ENCODE measurements at regions not wholly inside any gene's neighbourhood (a gene's known extent, or its start where the extent isn't known, plus 50 kb on each side); places are given as distances from the start of the nearest gene placed in this dataset.

- Histone ChIP-seq H3K9me3 (peaks cover 20% of the 10 kb centered on the region), H3K36me3 (ENCODE audit: control insufficient read depth, insufficient read depth, low read length) (no peaks in the 10 kb centered on the region), H3K4me3 (ENCODE audit: low read depth, low read length) (no peak overlapping the region), H3K27me3 (replicated peaks; ENCODE audit: control insufficient read depth, insufficient read depth, low read length) (no peaks in the 10 kb centered on the region), H3K4me1 (no peaks in the 10 kb centered on the region)
- no TSS peak for BruUV-seq (replicated peaks)
- ChIA-PET POLR2A (no interaction called here), CTCF (no interaction called here)
- Mint-ChIP-seq H3K27me3 (ENCODE audit: insufficient read depth, unreplicated experiment) (no peaks in the 10 kb centered on the region), H3K36me3 (ENCODE audit: insufficient read depth, unreplicated experiment) (no peaks in the 10 kb centered on the region), H3K27ac (ENCODE audit: unreplicated experiment) (no peak overlapping the region), H3K4me3 (ENCODE audit: unreplicated experiment) (no peak overlapping the region), H3K4me1 (ENCODE audit: low read depth, unreplicated experiment) (no peaks in the 10 kb centered on the region), H3K9me3 (ENCODE audit: unreplicated experiment) (peaks cover 20% of the 10 kb centered on the region)
- no peak for DNase-seq
- intact Hi-C loops (cut with micrococcal nuclease; ENCODE audit: unreplicated experiment): no loop called here
- no peak for TF ChIP-seq CTCF (IDR thresholded peaks at IDR 0.05; ENCODE audit: insufficient read depth in 1 of 2, low read depth in 1 of 2, low read length in 1 of 2, severe bottlenecking in 1 of 2, unreplicated experiment in 1 of 2)
Measured at GRCh38 chr3:191702121-191702520, 241.2 kb downstream of the PYDC2 start.

GRCh38 chr3:191707817-191708216 is 246.9 kb downstream of the PYDC2 start:
- BruUV-seq (replicated peaks): no TSS peak
- intact Hi-C loops (cut with micrococcal nuclease; ENCODE audit: unreplicated experiment): no loop called here
- H3K27me3 ChIP-seq (replicated peaks; ENCODE audit: control insufficient read depth, insufficient read depth, low read length): no peaks in the 10 kb centered on the region
- Mint-ChIP-seq H3K4me1 (ENCODE audit: low read depth, unreplicated experiment) (no peaks in the 10 kb centered on the region), H3K27ac (ENCODE audit: unreplicated experiment) (no peak overlapping the region), H3K4me3 (ENCODE audit: unreplicated experiment) (no peak overlapping the region), H3K9me3 (ENCODE audit: unreplicated experiment) (peaks cover 10% of the 10 kb centered on the region), H3K36me3 (ENCODE audit: insufficient read depth, unreplicated experiment) (no peaks in the 10 kb centered on the region), H3K27me3 (ENCODE audit: insufficient read depth, unreplicated experiment) (no peaks in the 10 kb centered on the region)
- DNase-seq: no peak
- ChIA-PET CTCF (no interaction called here), POLR2A (no interaction called here)
- no peaks in the 10 kb centered on the region for H3K4me1 ChIP-seq
- no peak overlapping the region for H3K4me3 ChIP-seq (ENCODE audit: low read depth, low read length)
- H3K9me3 ChIP-seq: peaks cover 3% of the 10 kb centered on the region; the same call in 1 of the 2 replicates
- no peaks in the 10 kb centered on the region for H3K36me3 ChIP-seq (ENCODE audit: control insufficient read depth, insufficient read depth, low read length)
- TF ChIP-seq CTCF (IDR thresholded peaks at IDR 0.05; ENCODE audit: insufficient read depth in 1 of 2, low read depth in 1 of 2, low read length in 1 of 2, severe bottlenecking in 1 of 2, unreplicated experiment in 1 of 2): no peak

DNA sequence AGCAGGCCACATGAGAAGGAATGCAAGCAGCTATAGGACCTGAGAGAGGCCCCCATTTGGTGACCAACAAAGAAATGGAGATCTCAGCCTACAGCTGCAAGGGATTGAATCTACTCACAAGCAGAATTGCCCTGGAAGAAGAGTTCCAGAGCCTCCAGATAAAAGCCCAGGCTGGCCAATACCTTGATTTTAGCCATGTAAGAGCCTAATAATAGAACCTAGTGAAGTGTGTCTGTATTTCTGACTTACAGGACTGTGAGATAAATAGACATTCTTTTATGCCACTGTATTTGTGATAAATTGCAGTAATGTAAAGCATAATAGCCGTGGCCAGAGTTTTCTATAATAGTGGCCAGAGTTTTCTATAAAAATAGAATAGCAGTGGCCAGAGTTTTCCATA is 254.6 kb downstream of the PYDC2 start:
- H3K4me3 ChIP-seq (ENCODE audit: low read depth, low read length): no peak overlapping the region
- H3K27me3 ChIP-seq (replicated peaks; ENCODE audit: control insufficient read depth, insufficient read depth, low read length): no peaks in the 10 kb centered on the region
- no peak for DNase-seq
- no TSS peak for BruUV-seq (replicated peaks)
- Mint-ChIP-seq H3K4me3 (ENCODE audit: unreplicated experiment) (no peak overlapping the region), H3K27ac (ENCODE audit: unreplicated experiment) (no peak overlapping the region), H3K9me3 (ENCODE audit: unreplicated experiment) (no peaks in the 10 kb centered on the region), H3K4me1 (ENCODE audit: low read depth, unreplicated experiment) (no peaks in the 10 kb centered on the region), H3K27me3 (ENCODE audit: insufficient read depth, unreplicated experiment) (no peaks in the 10 kb centered on the region), H3K36me3 (ENCODE audit: insufficient read depth, unreplicated experiment) (no peaks in the 10 kb centered on the region)
- H3K4me1 ChIP-seq: no peaks in the 10 kb centered on the region
- H3K9me3 ChIP-seq: no peaks in the 10 kb centered on the region; the same call in 1 of the 2 replicates
- H3K36me3 ChIP-seq (ENCODE audit: control insufficient read depth, insufficient read depth, low read length): no peaks in the 10 kb centered on the region
- intact Hi-C loops (cut with micrococcal nuclease; ENCODE audit: unreplicated experiment): no loop called here
- ChIA-PET POLR2A (no interaction called here), CTCF (no interaction called here)
- TF ChIP-seq CTCF (IDR thresholded peaks at IDR 0.05; ENCODE audit: insufficient read depth in 1 of 2, low read depth in 1 of 2, low read length in 1 of 2, severe bottlenecking in 1 of 2, unreplicated experiment in 1 of 2): no peak
